ENCODE measurements at regions not wholly inside any gene's neighbourhood (a gene's known extent, or its start where the extent isn't known, plus 50 kb on each side); places are given as distances from the start of the nearest gene placed in this dataset.

DNA sequence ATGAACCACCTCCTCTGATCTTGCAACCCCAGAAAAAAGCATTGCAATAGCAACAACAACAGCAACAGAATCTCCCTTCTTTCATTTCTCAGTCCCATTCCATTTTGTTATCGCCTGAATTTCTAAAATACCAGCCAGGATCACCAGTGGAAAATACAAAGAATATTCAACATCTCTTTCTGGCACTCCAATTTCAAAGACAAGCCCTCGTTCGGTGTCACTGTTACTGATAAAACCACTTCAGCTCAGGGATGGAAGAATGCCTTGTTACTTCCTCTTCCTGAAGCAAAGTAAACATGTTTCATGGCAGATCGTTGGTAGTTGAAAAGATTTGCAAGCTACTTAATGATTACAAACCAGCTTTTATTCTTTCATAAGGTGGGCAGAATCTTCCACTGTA is 94.0 kb upstream of the SPTLC3 start:
- TF ChIP-seq POLR2A (IDR thresholded peaks at IDR 0.05; ENCODE audit: low read depth, low read length) (no peak), EZH2 (IDR thresholded peaks at IDR 0.05; ENCODE audit: borderline replicate concordance, low read depth, low read length, severe bottlenecking) (no peak), GATA2 (IDR thresholded peaks at IDR 0.05; ENCODE audit: insufficient read depth, insufficient read length, low read depth, low read length) (no peak), FOS (IDR thresholded peaks at IDR 0.05; ENCODE audit: borderline replicate concordance, insufficient read depth, low read length) (no peak), POLR2AphosphoS5 (IDR thresholded peaks at IDR 0.05; ENCODE audit: insufficient read depth, low read depth, low read length) (no peak), JUN (IDR thresholded peaks at IDR 0.05; ENCODE audit: borderline replicate concordance, insufficient read depth, insufficient read length, low read depth) (no peak), MYC (IDR thresholded peaks at IDR 0.05; ENCODE audit: low read depth, low read length) (no peak)
- TF ChIP-seq, protein P1, sequence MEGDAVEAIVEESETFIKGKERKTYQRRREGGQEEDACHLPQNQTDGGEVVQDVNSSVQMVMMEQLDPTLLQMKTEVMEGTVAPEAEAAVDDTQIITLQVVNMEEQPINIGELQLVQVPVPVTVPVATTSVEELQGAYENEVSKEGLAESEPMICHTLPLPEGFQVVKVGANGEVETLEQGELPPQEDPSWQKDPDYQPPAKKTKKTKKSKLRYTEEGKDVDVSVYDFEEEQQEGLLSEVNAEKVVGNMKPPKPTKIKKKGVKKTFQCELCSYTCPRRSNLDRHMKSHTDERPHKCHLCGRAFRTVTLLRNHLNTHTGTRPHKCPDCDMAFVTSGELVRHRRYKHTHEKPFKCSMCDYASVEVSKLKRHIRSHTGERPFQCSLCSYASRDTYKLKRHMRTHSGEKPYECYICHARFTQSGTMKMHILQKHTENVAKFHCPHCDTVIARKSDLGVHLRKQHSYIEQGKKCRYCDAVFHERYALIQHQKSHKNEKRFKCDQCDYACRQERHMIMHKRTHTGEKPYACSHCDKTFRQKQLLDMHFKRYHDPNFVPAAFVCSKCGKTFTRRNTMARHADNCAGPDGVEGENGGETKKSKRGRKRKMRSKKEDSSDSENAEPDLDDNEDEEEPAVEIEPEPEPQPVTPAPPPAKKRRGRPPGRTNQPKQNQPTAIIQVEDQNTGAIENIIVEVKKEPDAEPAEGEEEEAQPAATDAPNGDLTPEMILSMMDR (IDR thresholded peaks at IDR 0.05; ENCODE audit: extremely low read depth in 1 of 2, insufficient read depth in 1 of 2, low read depth in 1 of 2, low read length in 2 of 2) = no peak
- TF ChIP-seq, protein P2, sequence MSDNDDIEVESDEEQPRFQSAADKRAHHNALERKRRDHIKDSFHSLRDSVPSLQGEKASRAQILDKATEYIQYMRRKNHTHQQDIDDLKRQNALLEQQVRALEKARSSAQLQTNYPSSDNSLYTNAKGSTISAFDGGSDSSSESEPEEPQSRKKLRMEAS (IDR thresholded peaks at IDR 0.05; ENCODE audit: insufficient read depth, insufficient read length) = no peak
- POLR2A ChIA-PET = interaction anchor here (0.6 kb wide), 1 partner anchor 879 kb away, joined by 3 read pairs; no protein-coding TSS in a partner anchor

More for the DNA sequence above, 94.0 kb upstream of the SPTLC3 start:
- no peak overlapping the region for H3K9ac ChIP-seq (replicated peaks; ENCODE audit: extremely low read depth, insufficient read depth, low read length)
- dilution Hi-C loops (cut with MboI; ENCODE audit: extremely low pct_ligation_motif_present, low sequenced_read_pairs) (no loop called here), intact Hi-C loops (cut with micrococcal nuclease) (no loop called here)
- H3K79me2 ChIP-seq (ENCODE audit: control insufficient read depth, insufficient read depth, low read length) = no peaks in the 10 kb centered on the region
- CTCF ChIA-PET = no interaction called here
- H3K27ac ChIP-seq (ENCODE audit: insufficient read depth, low read depth, low read length) = no peak overlapping the region
- H3K36me3 ChIP-seq (ENCODE audit: control insufficient read depth in 2 of 2, extremely low read depth in 1 of 2, insufficient read depth in 2 of 2, low read length in 2 of 2) = no peaks in the 10 kb centered on the region
- H3K4me3 ChIP-seq (replicated peaks in 1 of 3; ENCODE audit: insufficient read depth in 1 of 3, low read depth in 1 of 3, low read length in 3 of 3) = no peak overlapping the region
- H3K9me1 ChIP-seq (replicated peaks; ENCODE audit: control insufficient read depth, extremely low read depth, insufficient read depth, low read length) = no peaks in the 10 kb centered on the region
- H3K27me3 ChIP-seq (ENCODE audit: control insufficient read depth in 2 of 2, insufficient read depth in 2 of 2, low read length in 2 of 2) = peaks cover 2 to 3% of the 10 kb centered on the region in 2 experiments
- no peaks in the 10 kb centered on the region for H3K9me3 ChIP-seq (replicated peaks; ENCODE audit: control insufficient read depth, insufficient read depth, low read length)
- BruUV-seq (replicated peaks) = no TSS peak
- FAIRE-seq = no peak
- no peak overlapping the region for H3K4me2 ChIP-seq (ENCODE audit: insufficient read depth, low read length)
- no peak for DNase-seq (ENCODE audit: low read depth, low spot score)
- no peaks in the 10 kb centered on the region for H3K4me1 ChIP-seq (ENCODE audit: control insufficient read depth, extremely low read depth, insufficient read depth, low read length)
- H2AFZ ChIP-seq (ENCODE audit: low read depth, low read length) = no peak overlapping the region
- no peaks in the 10 kb centered on the region for H4K20me1 ChIP-seq (replicated peaks; ENCODE audit: control insufficient read depth, extremely low read depth, insufficient read depth, low read length)
